ENCODE measurements at regions not wholly inside any gene's neighbourhood (a gene's known extent, or its start where the extent isn't known, plus 50 kb on each side); places are given as distances from the start of the nearest gene placed in this dataset.

DNA sequence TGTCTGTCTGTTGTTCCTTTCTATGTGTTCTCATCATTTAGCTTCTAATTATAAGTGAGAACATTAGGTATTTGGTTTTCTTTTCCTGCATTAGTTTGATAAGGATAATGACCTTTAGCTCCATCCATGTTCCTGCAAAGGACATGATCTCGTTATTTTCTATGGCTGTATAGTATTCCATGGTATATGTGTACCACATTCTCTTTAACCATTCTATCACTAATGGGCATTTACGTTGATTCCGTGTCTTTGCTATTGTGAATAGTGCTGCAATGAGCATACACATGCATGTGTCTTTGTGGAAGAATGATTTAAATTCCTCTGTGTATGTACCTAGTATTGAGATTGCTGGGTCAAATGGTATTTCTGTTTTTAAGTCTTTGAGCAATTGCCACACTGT, 1799.7 kb downstream of the SLITRK5 start:
- Histone ChIP-seq H3K27ac (ENCODE audit: low read depth, low read length) (no peak overlapping the region), H4K20me1 (ENCODE audit: control insufficient read depth, insufficient read depth, low read depth, low read length) (no peaks in the 10 kb centered on the region), H3K9me3 (ENCODE audit: control insufficient read depth, insufficient read depth, low read length) (no peaks in the 10 kb centered on the region), H3K79me2 (ENCODE audit: control insufficient read depth, low read length) (no peaks in the 10 kb centered on the region), H3K4me3 (ENCODE audit: low read length) (no peak overlapping the region), H3K4me1 (ENCODE audit: control insufficient read depth, low read length) (no peaks in the 10 kb centered on the region), H3K4me2 (ENCODE audit: low read length) (no peak overlapping the region), H3K27me3 (ENCODE audit: control insufficient read depth, low read length) (no peaks in the 10 kb centered on the region), H3K36me3 (ENCODE audit: control insufficient read depth, low read length) (no peaks in the 10 kb centered on the region), H3F3A (ENCODE audit: control insufficient read depth, insufficient read depth) (no peaks in the 10 kb centered on the region), H3K9me2 (replicated peaks; ENCODE audit: control insufficient read depth, low read length) (no peaks in the 10 kb centered on the region)
- no peak for TF ChIP-seq EZH2phosphoT487 (IDR thresholded peaks at IDR 0.05; ENCODE audit: borderline replicate concordance, low read length)
- TF ChIP-seq, protein P1, sequence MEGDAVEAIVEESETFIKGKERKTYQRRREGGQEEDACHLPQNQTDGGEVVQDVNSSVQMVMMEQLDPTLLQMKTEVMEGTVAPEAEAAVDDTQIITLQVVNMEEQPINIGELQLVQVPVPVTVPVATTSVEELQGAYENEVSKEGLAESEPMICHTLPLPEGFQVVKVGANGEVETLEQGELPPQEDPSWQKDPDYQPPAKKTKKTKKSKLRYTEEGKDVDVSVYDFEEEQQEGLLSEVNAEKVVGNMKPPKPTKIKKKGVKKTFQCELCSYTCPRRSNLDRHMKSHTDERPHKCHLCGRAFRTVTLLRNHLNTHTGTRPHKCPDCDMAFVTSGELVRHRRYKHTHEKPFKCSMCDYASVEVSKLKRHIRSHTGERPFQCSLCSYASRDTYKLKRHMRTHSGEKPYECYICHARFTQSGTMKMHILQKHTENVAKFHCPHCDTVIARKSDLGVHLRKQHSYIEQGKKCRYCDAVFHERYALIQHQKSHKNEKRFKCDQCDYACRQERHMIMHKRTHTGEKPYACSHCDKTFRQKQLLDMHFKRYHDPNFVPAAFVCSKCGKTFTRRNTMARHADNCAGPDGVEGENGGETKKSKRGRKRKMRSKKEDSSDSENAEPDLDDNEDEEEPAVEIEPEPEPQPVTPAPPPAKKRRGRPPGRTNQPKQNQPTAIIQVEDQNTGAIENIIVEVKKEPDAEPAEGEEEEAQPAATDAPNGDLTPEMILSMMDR (IDR thresholded peaks at IDR 0.05; ENCODE audit: low read depth, low read length, poor library complexity, severe bottlenecking) = no peak

DNA sequence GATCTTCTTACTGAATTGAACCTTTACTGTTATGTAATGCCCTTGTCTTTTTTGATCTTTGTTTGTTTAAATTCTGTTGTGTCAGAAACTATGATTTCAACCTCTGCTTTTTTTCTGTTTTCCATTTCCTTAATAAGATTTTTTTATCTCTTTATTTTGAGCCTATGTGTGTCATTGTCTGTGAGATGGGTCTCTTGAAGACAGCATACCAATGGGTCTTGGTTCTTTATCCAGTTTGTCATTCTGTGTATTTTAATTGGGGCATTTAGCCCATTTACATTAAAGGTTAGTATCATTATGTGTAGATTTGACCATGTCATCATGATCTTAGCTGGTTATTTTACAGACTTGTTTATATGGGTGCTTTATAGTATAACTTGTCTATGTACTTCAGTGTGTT, 1803.3 kb downstream of the SLITRK5 start:
- no peaks in the 10 kb centered on the region for H3K27me3 ChIP-seq (ENCODE audit: control insufficient read depth, low read length)
- no peak overlapping the region for H3K4me2 ChIP-seq (ENCODE audit: low read length)
- H3F3A ChIP-seq (ENCODE audit: control insufficient read depth, insufficient read depth) = no peaks in the 10 kb centered on the region
- H4K20me1 ChIP-seq (ENCODE audit: control insufficient read depth, insufficient read depth, low read depth, low read length) = no peaks in the 10 kb centered on the region
- no peak overlapping the region for H3K4me3 ChIP-seq (ENCODE audit: low read length)
- no peak overlapping the region for H3K27ac ChIP-seq (ENCODE audit: low read depth, low read length)
- H3K36me3 ChIP-seq (ENCODE audit: control insufficient read depth, low read length) = no peaks in the 10 kb centered on the region
- H3K4me1 ChIP-seq (ENCODE audit: control insufficient read depth, low read length) = no peaks in the 10 kb centered on the region
- H3K9me3 ChIP-seq (ENCODE audit: control insufficient read depth, insufficient read depth, low read length) = no peaks in the 10 kb centered on the region
- H3K9me2 ChIP-seq (replicated peaks; ENCODE audit: control insufficient read depth, low read length) = no peaks in the 10 kb centered on the region
- no peak for TF ChIP-seq EZH2phosphoT487 (IDR thresholded peaks at IDR 0.05; ENCODE audit: borderline replicate concordance, low read length)
- TF ChIP-seq, protein P1 (IDR thresholded peaks at IDR 0.05; ENCODE audit: low read depth, low read length, poor library complexity, severe bottlenecking) = no peak
- no peaks in the 10 kb centered on the region for H3K79me2 ChIP-seq (ENCODE audit: control insufficient read depth, low read length)

DNA sequence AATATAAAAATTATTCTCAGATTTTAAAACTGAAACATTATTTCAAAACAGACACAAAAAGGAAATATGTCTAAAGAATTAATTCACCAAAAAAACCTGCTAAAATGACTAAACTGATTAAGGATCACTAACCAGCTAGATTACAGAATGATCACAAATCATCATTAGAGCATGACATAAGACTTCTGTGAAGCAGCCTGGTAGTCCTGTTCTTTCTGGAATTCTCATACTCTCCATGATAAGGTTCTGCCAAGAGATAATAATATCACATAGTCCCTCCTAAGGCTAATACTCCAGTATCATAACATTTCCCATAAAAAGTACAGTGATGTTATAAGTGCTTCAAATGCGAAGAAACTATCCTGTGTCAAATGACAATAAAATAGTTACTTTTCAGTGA, 1814.9 kb downstream of the SLITRK5 start:
- Histone ChIP-seq H4K20me1 (ENCODE audit: control insufficient read depth, insufficient read depth, low read depth, low read length) (no peaks in the 10 kb centered on the region), H3K27me3 (ENCODE audit: control insufficient read depth, low read length) (no peaks in the 10 kb centered on the region), H3K4me2 (ENCODE audit: low read length) (no peak overlapping the region), H3K27ac (ENCODE audit: low read depth, low read length) (no peak overlapping the region), H3K4me1 (ENCODE audit: control insufficient read depth, low read length) (no peaks in the 10 kb centered on the region), H3K9me2 (replicated peaks; ENCODE audit: control insufficient read depth, low read length) (no peaks in the 10 kb centered on the region), H3K79me2 (ENCODE audit: control insufficient read depth, low read length) (no peaks in the 10 kb centered on the region), H3F3A (ENCODE audit: control insufficient read depth, insufficient read depth) (no peaks in the 10 kb centered on the region), H3K9me3 (ENCODE audit: control insufficient read depth, insufficient read depth, low read length) (no peaks in the 10 kb centered on the region), H3K36me3 (ENCODE audit: control insufficient read depth, low read length) (no peaks in the 10 kb centered on the region), H3K4me3 (ENCODE audit: low read length) (no peak overlapping the region)
- TF ChIP-seq, protein P1 (IDR thresholded peaks at IDR 0.05; ENCODE audit: low read depth, low read length, poor library complexity, severe bottlenecking) = no peak
- TF ChIP-seq EZH2phosphoT487 (IDR thresholded peaks at IDR 0.05; ENCODE audit: borderline replicate concordance, low read length) = no peak

DNA sequence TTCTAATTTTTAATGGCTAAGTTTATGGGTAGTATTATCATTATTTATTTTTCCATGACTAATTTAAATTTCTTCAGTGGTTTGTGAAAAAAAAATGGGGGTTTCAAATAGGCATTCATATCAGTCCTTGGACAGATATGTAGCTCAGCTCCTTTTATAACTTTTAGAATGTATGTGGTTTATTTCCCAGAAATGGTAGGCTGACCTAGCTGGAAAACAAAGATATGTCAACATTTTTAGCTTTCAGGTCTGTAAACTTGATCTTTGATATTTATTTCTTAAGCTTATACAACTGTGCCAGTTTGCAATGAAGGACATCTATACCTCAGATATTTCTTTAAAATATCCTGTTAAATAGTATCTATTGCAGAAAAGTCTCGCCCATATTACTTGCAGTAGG, 1815.5 kb downstream of the SLITRK5 start:
- Histone ChIP-seq H3K27me3 (ENCODE audit: control insufficient read depth, low read length) (no peaks in the 10 kb centered on the region), H4K20me1 (ENCODE audit: control insufficient read depth, insufficient read depth, low read depth, low read length) (no peaks in the 10 kb centered on the region), H3K9me3 (ENCODE audit: control insufficient read depth, insufficient read depth, low read length) (no peaks in the 10 kb centered on the region), H3K79me2 (ENCODE audit: control insufficient read depth, low read length) (no peaks in the 10 kb centered on the region), H3K4me2 (ENCODE audit: low read length) (no peak overlapping the region), H3K36me3 (ENCODE audit: control insufficient read depth, low read length) (no peaks in the 10 kb centered on the region), H3F3A (ENCODE audit: control insufficient read depth, insufficient read depth) (no peaks in the 10 kb centered on the region), H3K4me1 (ENCODE audit: control insufficient read depth, low read length) (no peaks in the 10 kb centered on the region), H3K27ac (ENCODE audit: low read depth, low read length) (no peak overlapping the region), H3K4me3 (ENCODE audit: low read length) (no peak overlapping the region), H3K9me2 (replicated peaks; ENCODE audit: control insufficient read depth, low read length) (no peaks in the 10 kb centered on the region)
- TF ChIP-seq EZH2phosphoT487 (IDR thresholded peaks at IDR 0.05; ENCODE audit: borderline replicate concordance, low read length) = no peak
- TF ChIP-seq, protein P1 (IDR thresholded peaks at IDR 0.05; ENCODE audit: low read depth, low read length, poor library complexity, severe bottlenecking) = no peak
